HG02970 (cell line): ENCODE measurements at regions not wholly inside any gene's neighbourhood (a gene's known extent, or its start where the extent isn't known, plus 50 kb on each side); places are given as distances from the start of the nearest gene placed in this dataset.

Experiments used
- ATAC-seq: cut with Tn5 transposase; IDR thresholded peaks from one replicate; pipeline ENCODE4 v1.9.1; 2021; ENCODE audit warnings: mild to moderate bottlenecking, moderate library complexity, moderate number of reproducible peaks; ENCODE audit not compliant: unreplicated experiment, low FRiP score

DNA sequence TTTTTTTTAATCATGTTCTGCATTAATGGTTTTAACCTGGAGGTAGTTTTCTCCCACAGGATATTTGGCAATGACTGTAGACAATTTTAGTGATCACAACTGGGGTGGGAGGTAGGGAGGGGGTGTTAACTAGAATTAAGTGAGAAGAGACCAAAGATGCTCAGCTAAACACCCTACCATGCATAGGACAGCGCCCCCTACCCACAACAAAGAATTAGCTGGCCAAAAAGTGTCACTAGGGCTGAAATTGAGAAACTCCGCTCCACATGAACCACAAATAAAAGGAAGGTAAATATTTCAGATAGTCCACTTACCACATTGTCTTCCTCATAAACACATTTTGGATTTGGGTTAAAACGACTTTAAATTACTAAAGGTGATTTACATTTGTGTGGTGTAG is 942.6 kb downstream of the SUCLG1 start:
- ATAC-seq = no peak

- ATAC-seq = no peak
These were observed 971.6 kb downstream of the SUCLG1 start for GRCh38 chr2:83487451-83487850.

DNA sequence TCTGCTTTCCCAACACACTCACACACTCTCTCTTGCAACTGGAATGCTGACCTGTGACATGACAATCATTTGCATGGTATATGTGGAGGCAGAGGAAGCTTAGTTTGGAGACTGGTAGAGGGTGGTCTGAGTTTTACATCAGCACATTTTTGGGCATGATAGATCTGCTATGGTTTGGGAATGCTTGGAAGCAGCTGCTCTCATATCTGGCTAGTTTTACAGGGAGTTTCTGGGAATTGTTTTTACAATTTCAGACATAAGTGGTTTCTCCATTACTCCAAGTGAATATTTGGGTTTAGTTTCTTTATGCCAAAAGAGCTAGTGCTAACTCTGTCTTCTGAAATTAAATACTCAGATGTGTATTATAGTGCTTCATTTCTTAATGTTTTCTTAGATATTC is 977.6 kb downstream of the SUCLG1 start:
- no peak for ATAC-seq

GRCh38 chr2:83478037-83478436 is 981.0 kb downstream of the SUCLG1 start:
- no peak for ATAC-seq

GRCh38 chr2:83475371-83475770 is 983.7 kb downstream of the SUCLG1 start:
- no peak for ATAC-seq

GRCh38 chr2:83471655-83472054 is 987.4 kb downstream of the SUCLG1 start:
- no peak for ATAC-seq

DNA sequence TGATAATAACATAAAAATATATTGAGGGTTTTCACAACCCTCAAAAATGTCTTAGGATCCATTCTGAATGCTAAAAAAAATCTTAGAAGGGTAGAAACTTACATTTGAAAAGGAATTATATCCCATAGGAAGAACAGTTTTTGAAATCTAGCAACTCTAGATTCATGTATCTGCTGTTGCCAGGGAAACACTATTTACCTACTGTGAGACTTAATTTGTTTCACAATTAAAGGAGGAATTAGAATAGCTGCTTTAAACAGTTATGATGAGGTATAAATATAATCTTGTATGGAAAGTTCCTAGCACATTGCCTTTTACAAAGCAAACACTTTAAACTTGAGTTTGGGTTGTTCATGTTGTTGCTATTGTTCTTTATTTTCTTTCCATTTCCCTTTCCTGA is 988.2 kb downstream of the SUCLG1 start:
- no peak for ATAC-seq

DNA sequence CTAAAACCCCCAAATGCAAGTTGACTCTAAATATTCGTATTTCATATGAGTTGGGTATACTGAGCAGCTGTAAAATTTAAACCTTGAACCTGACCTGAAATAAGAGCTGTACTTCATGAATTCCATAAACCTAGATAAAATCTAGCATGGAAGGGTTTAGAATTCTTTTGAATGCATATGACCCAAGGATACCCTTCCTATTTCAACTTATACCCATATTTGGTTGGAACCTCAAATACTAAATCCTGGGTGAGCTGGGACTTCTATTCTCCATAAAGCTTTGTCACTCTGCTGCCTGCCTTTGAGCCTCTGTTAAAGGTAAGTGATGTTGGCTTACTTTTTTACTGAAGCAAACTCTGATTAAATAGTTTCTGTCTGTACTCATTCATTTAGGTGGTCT is 994.6 kb downstream of the SUCLG1 start:
- no peak for ATAC-seq

GRCh38 chr2:83462881-83463280 is 996.2 kb downstream of the SUCLG1 start:
- ATAC-seq = no peak

DNA sequence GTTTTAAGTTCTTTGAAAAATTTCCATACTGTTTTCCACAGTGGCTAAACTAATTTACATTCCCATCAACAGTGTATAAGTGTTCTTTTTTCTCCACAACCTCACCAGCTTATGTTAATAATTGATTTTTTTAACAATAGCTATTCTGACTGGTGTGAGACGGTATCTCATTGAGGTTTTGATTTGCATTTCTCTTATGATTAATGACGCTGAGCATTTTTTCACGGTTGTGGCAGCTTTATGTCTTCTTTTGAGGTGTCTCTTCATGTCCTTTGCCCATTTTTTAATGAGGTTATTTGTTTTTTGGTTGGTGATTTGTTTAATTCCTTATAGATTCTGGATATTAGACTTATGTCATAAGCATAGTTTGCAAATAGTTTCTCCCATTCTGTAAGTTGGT is 997.9 kb downstream of the SUCLG1 start:
- ATAC-seq = no peak

DNA sequence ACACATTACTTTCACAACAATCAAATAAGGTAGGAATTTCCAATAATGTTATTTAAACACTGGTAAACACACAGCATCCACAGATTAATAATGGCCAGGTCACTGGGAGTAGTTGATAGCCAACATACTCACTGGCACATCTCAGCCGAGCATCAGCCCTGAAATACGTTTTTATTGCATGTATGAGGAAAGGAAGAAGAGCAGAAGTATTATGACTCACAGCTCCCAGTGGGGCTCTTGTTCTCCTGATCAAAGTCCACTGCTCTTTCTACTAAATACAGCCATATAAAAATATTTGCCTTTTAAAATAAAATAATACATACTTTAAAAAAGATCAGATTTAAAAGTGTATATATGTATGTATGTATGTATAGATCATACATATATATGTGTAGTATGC is 999.6 kb downstream of the SUCLG1 start:
- ATAC-seq = no peak

DNA sequence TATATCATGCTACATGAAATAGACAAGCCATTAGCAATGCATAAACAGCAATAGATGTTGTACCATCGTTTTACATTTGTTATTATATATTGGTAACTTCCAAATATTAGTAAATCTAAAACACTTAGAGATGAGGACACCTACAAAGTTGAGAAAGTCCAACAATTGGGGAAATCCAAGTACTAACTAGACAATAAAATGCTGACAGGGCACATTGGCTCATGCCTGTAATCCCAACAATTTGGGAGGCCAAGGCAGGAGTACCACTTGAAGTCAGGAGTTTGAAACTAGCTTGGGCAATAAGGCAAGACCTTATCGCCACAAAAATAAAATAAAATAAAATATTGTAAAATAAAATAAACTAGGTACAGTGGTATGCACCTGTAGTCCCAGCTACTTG is 1023.1 kb downstream of the SUCLG1 start:
- ATAC-seq = no peak

DNA sequence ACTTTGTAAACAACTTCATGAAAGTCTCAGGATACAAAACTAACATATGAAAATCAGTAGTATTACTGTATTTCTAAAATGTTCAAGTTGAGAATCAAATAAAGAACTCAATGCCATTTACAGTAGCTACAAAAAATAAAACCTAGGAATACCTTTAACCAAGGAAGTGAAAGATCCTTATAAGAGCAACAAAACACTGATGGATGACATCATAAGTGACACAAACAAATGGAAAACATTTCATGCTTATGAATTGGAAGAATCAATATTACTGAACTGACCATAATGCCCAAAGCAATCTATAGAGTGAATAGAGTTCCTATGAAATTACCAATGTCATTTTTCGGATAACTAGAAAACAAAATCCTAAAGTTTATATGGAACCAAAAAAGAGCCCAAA is 1038.1 kb downstream of the SUCLG1 start:
- no peak for ATAC-seq

GRCh38 chr2:83394134-83394904 is 1064.8 kb downstream of the SUCLG1 start:
- ATAC-seq = no peak

GRCh38 chr2:83388804-83389203 is 1070.3 kb downstream of the SUCLG1 start:
- ATAC-seq = no peak

- no peak for ATAC-seq
These were observed 1072.5 kb downstream of the SUCLG1 start for GRCh38 chr2:83386549-83386948.

- ATAC-seq = no peak
These were observed 1080.2 kb downstream of the SUCLG1 start for GRCh38 chr2:83378921-83379320.

- ATAC-seq = no peak
These were observed 1082.3 kb downstream of the SUCLG1 start for GRCh38 chr2:83376731-83377130.

DNA sequence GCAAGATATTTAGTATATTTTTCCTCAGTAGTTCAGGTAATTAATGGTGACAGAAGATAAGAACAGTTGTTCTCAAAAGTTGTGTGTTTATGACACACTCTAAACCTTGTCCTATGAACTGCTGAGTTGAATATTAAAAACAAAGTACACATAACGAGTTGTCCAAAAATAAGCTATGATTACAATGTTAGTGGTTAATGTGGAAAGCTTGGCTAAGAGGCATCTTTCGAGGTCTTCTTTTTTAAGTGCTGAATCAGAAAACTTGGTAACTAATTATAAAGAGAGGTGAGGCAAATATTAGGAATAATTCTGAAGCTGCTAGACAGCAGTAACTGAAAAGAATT is 1088.7 kb downstream of the SUCLG1 start:
- ATAC-seq = no peak

GRCh38 chr2:83369601-83370418 is 1089.3 kb downstream of the SUCLG1 start:
- ATAC-seq = no peak

DNA sequence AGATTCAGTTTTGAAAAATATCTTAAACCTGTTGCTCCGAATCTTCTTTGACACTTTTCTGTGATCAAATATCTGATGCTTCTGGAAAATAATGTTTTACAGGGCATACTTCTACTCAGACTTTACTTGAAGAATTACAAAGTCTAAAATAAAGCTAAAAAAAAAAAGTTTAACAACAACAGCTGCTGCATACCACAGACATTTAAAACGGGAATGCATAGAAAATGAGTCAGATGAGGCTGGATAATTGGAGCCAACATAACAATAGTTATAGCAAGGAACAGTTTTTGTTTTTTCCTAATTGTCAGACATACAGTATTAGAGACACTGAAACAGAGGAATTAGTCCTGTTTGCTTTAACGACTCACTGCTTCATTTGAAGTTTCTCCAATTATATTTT is 1090.2 kb downstream of the SUCLG1 start:
- ATAC-seq = no peak

GRCh38 chr2:83368461-83368860 is 1090.6 kb downstream of the SUCLG1 start:
- ATAC-seq = no peak
